IMR-90 (cell line): ENCODE measurements at regions not wholly inside any gene's neighbourhood (a gene's known extent, or its start where the extent isn't known, plus 50 kb on each side); places are given as distances from the start of the nearest gene placed in this dataset.
"Not testable (repeated sequence)": the region's sequence is repeated elsewhere in the genome, so short reads cannot be mapped to it uniquely, and the experiment has no call there.

Experiments used
- ATAC-seq: fragments of 200-7000 bp; cut with Tn5 transposase; 2 replicates; pipeline ENCODE4 v1.9.1; 2020; ENCODE audit warnings: low read depth, mild to moderate bottlenecking, moderate library complexity
- BruUV-seq: library from RNA; stranded (reverse); fragments of 400-500 nt; replicated peaks from 2 replicates; lab custom pipeline; 2021; lab: Mats Ljungman, UMichigan
- CTCF ChIA-PET: fragments of 300-600 bp; formaldehyde crosslinking; extraction: SDS; loops from one replicate; lab custom pipeline; 2021; ENCODE audit warnings: antibody characterized with exemption; lab: Yijun Ruan, JAX
- POLR2A ChIA-PET: fragments of 300-600 bp; sonication (Branson Sonifier 250); formaldehyde crosslinking; loops from one replicate; lab custom pipeline; 2022; ENCODE audit warnings: antibody characterized with exemption; ENCODE audit not compliant: unreplicated experiment; lab: Charles Lee
- DNase-seq: peaks from one replicate; pipeline ENCODE4 v3.0.0; 2013
- H2AFZ ChIP-seq: replicated peaks from 2 replicates; pipeline ENCODE3; 2013; ENCODE audit warnings: low read length, mild to moderate bottlenecking; ENCODE audit not compliant: poor library complexity
- H2AK5ac ChIP-seq: 2 replicates; pipeline ENCODE4 v1.6.1; 2013; ENCODE audit warnings: low read depth, low read length, inconsistent platforms
- H2AK9ac ChIP-seq: replicated peaks from 2 replicates; pipeline ENCODE3; 2013; ENCODE audit warnings: mild to moderate bottlenecking, low read depth, low read length, moderate library complexity; ENCODE audit not compliant: poor library complexity
- H2BK120ac ChIP-seq: 2 replicates; pipeline ENCODE4 v1.6.1; 2013; ENCODE audit warnings: low read depth, low read length, inconsistent platforms
- H2BK15ac ChIP-seq: 3 replicates; pipeline ENCODE4 v1.6.1; 2013; ENCODE audit warnings: low read depth, low read length, inconsistent platforms
- H2BK20ac ChIP-seq: 2 replicates; pipeline ENCODE4 v1.6.1; 2013; ENCODE audit warnings: low read depth, mild to moderate bottlenecking, inconsistent platforms, low read length, moderate library complexity
- H2BK5ac ChIP-seq: 2 replicates; pipeline ENCODE4 v1.6.1; 2013; ENCODE audit warnings: mild to moderate bottlenecking, low read depth, low read length, inconsistent platforms; ENCODE audit not compliant: poor library complexity, severe bottlenecking
- H3K14ac ChIP-seq: replicated peaks from 2 replicates; pipeline ENCODE4 v1.6.1; 2013; ENCODE audit warnings: low read depth, low read length, inconsistent platforms
- H3K18ac ChIP-seq: 2 replicates; pipeline ENCODE4 v1.6.1; 2013; ENCODE audit warnings: low read depth, low read length, control low read depth
- H3K23ac ChIP-seq: 2 replicates; pipeline ENCODE4 v1.6.1; 2013; ENCODE audit warnings: low read depth, low read length, inconsistent platforms
- H3K27ac ChIP-seq: 2 replicates; pipeline ENCODE4 v1.5.1; 2013; ENCODE audit warnings: mild to moderate bottlenecking, control low read depth, low read length; ENCODE audit not compliant: insufficient read depth
- H3K27me3 ChIP-seq: 2 replicates; pipeline ENCODE4 v1.6.1; 2013; ENCODE audit warnings: low read length; ENCODE audit not compliant: control insufficient read depth, insufficient read depth
- H3K36me3 ChIP-seq: 2 replicates; pipeline ENCODE4 v1.6.1; 2013; ENCODE audit warnings: low read length, mixed read lengths; ENCODE audit not compliant: control insufficient read depth, insufficient read depth
- H3K4ac ChIP-seq: 2 replicates; pipeline ENCODE4 v1.6.1; 2013; ENCODE audit warnings: low read depth, low read length, inconsistent platforms
- H3K4me1 ChIP-seq: 2 replicates; pipeline ENCODE4 v1.6.1; 2013; ENCODE audit warnings: low read length, mixed read lengths; ENCODE audit not compliant: control insufficient read depth, insufficient read depth
- H3K4me2 ChIP-seq: 2 replicates; pipeline ENCODE4 v1.6.1; 2013; ENCODE audit warnings: low read depth, mild to moderate bottlenecking, control low read depth, low read length, moderate library complexity
- H3K4me3 ChIP-seq: 2 replicates; pipeline ENCODE4 v1.5.1; 2013; ENCODE audit warnings: low read depth, mild to moderate bottlenecking, control low read depth, low read length, moderate library complexity; ENCODE audit not compliant: insufficient read depth
- H3K56ac ChIP-seq: 2 replicates; pipeline ENCODE4 v1.6.1; 2013; ENCODE audit warnings: low read length, inconsistent platforms; ENCODE audit not compliant: insufficient read depth; ENCODE audit errors: extremely low read depth
- H3K79me1 ChIP-seq, 2 experiments: 2 replicates each; pipeline ENCODE4 v1.6.1; 2013; ENCODE audit warnings: low read length in 2 of 2, inconsistent platforms in 1 of 2, low read depth in 1 of 2
- H3K9ac ChIP-seq: 2 replicates; pipeline ENCODE4 v1.6.1; 2013; ENCODE audit warnings: low read depth, low read length, control low read depth
- H3K9me1 ChIP-seq: 2 replicates; pipeline ENCODE4 v1.6.1; 2013; ENCODE audit warnings: low read length, inconsistent platforms; ENCODE audit not compliant: insufficient read depth
- H3K9me3 ChIP-seq: 2 replicates; pipeline ENCODE4 v1.6.1; 2013; ENCODE audit warnings: low read length; ENCODE audit not compliant: control insufficient read depth, insufficient read depth
- H4K20me1 ChIP-seq: 2 replicates; pipeline ENCODE4 v1.6.1; 2013; ENCODE audit warnings: low read length, inconsistent platforms; ENCODE audit not compliant: insufficient read depth
- H4K5ac ChIP-seq: 2 replicates; pipeline ENCODE4 v1.6.1; 2013; ENCODE audit warnings: mild to moderate bottlenecking, low read depth, low read length, control low read depth
- H4K8ac ChIP-seq, 2 experiments: 2 replicates each; pipeline ENCODE4 v1.6.1; 2013; ENCODE audit warnings: low read depth in 2 of 2, low read length in 2 of 2, control low read depth in 1 of 2, inconsistent platforms in 1 of 2
- H4K91ac ChIP-seq: 2 replicates; pipeline ENCODE4 v1.6.1; 2013; ENCODE audit warnings: low read depth, low read length, inconsistent platforms; ENCODE audit not compliant: insufficient read depth
- ELK1 ChIP-seq: fragments of 150-350 bp; IDR thresholded peaks from 2 replicates; pipeline ENCODE4 v1.6.1; 2016; ENCODE audit warnings: low read depth, mild to moderate bottlenecking, low read length, moderate library complexity, borderline replicate concordance
- FOS ChIP-seq: fragments of 150-350 bp; IDR thresholded peaks from 2 replicates; pipeline ENCODE4 v1.6.1; 2016; ENCODE audit warnings: low read depth, low read length
- MAFK ChIP-seq: IDR thresholded peaks from 2 replicates; pipeline ENCODE4 v1.6.1; 2012; ENCODE audit warnings: low read depth, low read length, improper control_type of control experiment
- NFE2L2 ChIP-seq: fragments of 150-350 bp; IDR thresholded peaks from 2 replicates; pipeline ENCODE4 v1.6.1; 2016; ENCODE audit warnings: low read depth, mild to moderate bottlenecking, low read length
- WGBS, 2 experiments: methylation state at CpG; one replicate each; pipeline versions ENCODE4 v1.1.5 to v1.1.7; 2013; ENCODE audit warnings: missing lambda C conversion rate in 2 of 2; ENCODE audit not compliant: insufficient read length in 1 of 2; ENCODE audit errors: extremely low coverage in 2 of 2; 5-methylcytosine and 5-hydroxymethylcytosine counted together
- dilution Hi-C: fragments of 300-500 bp; cut with HindIII; formaldehyde crosslinking; loops from one replicate; pipeline ENCODE4 v1.14.3; 2018; ENCODE audit warnings: low sequenced_read_pairs; ENCODE audit not compliant: unreplicated experiment
- in situ Hi-C: fragments of 300-500 bp; cut with MboI; formaldehyde crosslinking; loops from 3 replicates; pipeline ENCODE4 v1.14.3; 2019; ENCODE audit warnings: low sequenced_read_pairs, inconsistent platforms, mixed read lengths
- intact Hi-C: fragments of 100-400 bp; cut with micrococcal nuclease; formaldehyde crosslinking; loops from 2 replicates; pipeline ENCODE4 v1.10.0; 2022

GRCh38 chr1:209123601-209124000 lies 459.9 kb upstream of the CAMK1G start:
- Histone ChIP-seq H3K4me2 (no peak overlapping the region), H4K91ac (no peak overlapping the region), H2AFZ (no peak overlapping the region), H4K8ac (no peak overlapping the region), H3K27ac (no peak overlapping the region), H2AK9ac (no peak overlapping the region), H3K18ac (no peak overlapping the region), H3K23ac (no peak overlapping the region), H3K56ac (no peak overlapping the region), H2BK20ac (no peak overlapping the region), H2BK15ac (no peak overlapping the region), H3K79me1 (no peaks in the 10 kb centered on the region), H2BK120ac (no peak overlapping the region), H3K9ac (no peak overlapping the region), H3K14ac (no peak overlapping the region), H2BK5ac (no peak overlapping the region), H2AK5ac (no peak overlapping the region), H3K36me3 (no peaks in the 10 kb centered on the region), H4K20me1 (no peaks in the 10 kb centered on the region), H3K9me3 (peaks cover 7% of the 10 kb centered on the region), H4K5ac (no peak overlapping the region), H3K4me3 (no peak overlapping the region), H3K4ac (no peak overlapping the region), H3K27me3 (no peaks in the 10 kb centered on the region), H3K4me1 (no peaks in the 10 kb centered on the region), H3K9me1 (no peaks in the 10 kb centered on the region)
- in situ Hi-C loops (no loop called here), dilution Hi-C loops (no loop called here), intact Hi-C loops (no loop called here)
- DNase-seq (no peak), ATAC-seq (no peak)
- BruUV-seq = no TSS peak
- ChIA-PET CTCF (no interaction called here), POLR2A (no interaction called here)
- WGBS, 2 experiments = no CpG with 5 or more reads among the region's 2 CpGs
- TF ChIP-seq ELK1 (no peak), NFE2L2 (no peak), MAFK (no peak), FOS (no peak)

GRCh38 chr1:209129091-209129490 lies 454.4 kb upstream of the CAMK1G start:
- H3K9me1 ChIP-seq, CTCF ChIA-PET, ATAC-seq, H3K36me3 ChIP-seq, BruUV-seq, H4K8ac ChIP-seq, H3K4me3 ChIP-seq, in situ Hi-C loops, intact Hi-C loops, H3K23ac ChIP-seq, H3K56ac ChIP-seq, H3K18ac ChIP-seq, H3K14ac ChIP-seq, DNase-seq, H2BK15ac ChIP-seq, H4K20me1 ChIP-seq, H2AFZ ChIP-seq, H3K27ac ChIP-seq, H4K91ac ChIP-seq, H3K27me3 ChIP-seq, H3K9ac ChIP-seq, H2AK5ac ChIP-seq, H3K4ac ChIP-seq, H2BK5ac ChIP-seq, H4K5ac ChIP-seq, H3K4me1 ChIP-seq, H3K9me3 ChIP-seq, dilution Hi-C loops, H2BK20ac ChIP-seq, POLR2A ChIA-PET, H3K79me1 ChIP-seq, H2BK120ac ChIP-seq, H2AK9ac ChIP-seq, H3K4me2 ChIP-seq: not testable (repeated sequence)
- no CpG with 5 or more reads among the region's 32 CpGs for WGBS, 2 experiments
